Retina (tissue), 1 donor: ENCODE measurements at regions not wholly inside any gene's neighbourhood (a gene's known extent, or its start where the extent isn't known, plus 50 kb on each side); places are given as distances from the start of the nearest gene placed in this dataset.
"Not testable (repeated sequence)": the region's sequence is repeated elsewhere in the genome, so short reads cannot be mapped to it uniquely, and the experiment has no call there.

Experiments used
- DNase-seq: peaks from one replicate; pipeline ENCODE4 v3.0.0-alpha.2; 2016

GRCh38 chr3:174462916-174463315 is 396.2 kb upstream of the NAALADL2 start:
- no peak for DNase-seq

DNA sequence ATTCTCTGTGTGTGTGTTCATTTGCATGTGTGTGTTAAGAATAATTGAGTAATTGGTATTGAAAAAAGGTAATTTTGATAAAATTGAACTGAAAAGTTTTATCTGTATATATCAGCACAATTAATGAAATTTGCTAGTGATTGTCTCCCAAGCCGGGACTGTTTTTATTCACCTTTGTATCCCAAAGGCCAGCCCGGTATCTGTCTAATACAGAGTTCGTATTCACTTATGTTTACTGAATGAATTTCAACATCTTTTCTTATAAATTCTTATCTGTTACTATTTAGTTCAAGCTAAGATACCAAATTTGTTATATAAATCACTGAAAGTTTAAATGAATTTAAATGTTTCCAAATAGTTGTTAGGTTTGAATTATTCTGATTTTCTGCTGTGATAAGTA is 394.0 kb upstream of the NAALADL2 start:
- DNase-seq: no peak

GRCh38 chr3:174466471-174467054 is 392.6 kb upstream of the NAALADL2 start:
- no peak for DNase-seq

- no peak for DNase-seq
Measured at GRCh38 chr3:174477491-174477890, 381.6 kb upstream of the NAALADL2 start.

DNA sequence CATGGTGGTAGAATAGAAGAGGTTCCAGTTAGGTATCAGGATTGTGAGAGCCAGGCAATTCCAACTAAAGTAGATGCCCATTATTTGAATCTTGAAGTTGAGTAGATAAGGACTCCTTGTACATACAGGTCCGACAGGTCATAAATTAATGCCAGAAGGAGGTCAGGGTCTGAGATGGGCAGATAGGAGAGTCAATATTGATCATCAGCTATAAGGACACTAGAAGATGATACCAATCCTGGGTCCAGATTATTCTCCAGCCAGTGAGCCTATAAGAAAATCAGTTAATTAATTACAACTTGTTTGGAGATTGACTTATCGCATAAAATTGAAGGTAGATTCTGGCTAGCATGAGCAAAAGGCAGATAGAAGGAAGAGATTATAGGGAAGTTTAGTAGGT is 378.4 kb upstream of the NAALADL2 start:
- no peak for DNase-seq

DNA sequence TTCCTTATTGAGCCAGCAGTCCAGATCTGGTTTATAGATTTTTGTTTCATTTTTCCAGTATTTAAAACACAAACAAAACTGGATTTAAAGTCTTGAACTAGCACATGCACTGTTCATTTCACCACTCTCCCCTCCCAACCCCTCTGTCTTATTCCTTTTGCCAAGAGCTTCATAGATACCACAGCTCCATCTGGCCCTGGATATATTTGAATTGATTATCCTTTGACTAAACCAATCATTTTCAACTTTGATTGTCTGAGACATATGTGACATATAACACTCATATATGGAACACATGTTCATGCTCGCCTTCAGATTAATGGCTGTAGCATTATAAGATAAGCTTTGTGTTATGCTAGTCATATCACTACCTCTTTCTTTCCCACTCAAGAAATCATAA is 376.6 kb upstream of the NAALADL2 start:
- no peak for DNase-seq

GRCh38 chr3:174483254-174483653 is 375.9 kb upstream of the NAALADL2 start:
- no peak for DNase-seq

DNA sequence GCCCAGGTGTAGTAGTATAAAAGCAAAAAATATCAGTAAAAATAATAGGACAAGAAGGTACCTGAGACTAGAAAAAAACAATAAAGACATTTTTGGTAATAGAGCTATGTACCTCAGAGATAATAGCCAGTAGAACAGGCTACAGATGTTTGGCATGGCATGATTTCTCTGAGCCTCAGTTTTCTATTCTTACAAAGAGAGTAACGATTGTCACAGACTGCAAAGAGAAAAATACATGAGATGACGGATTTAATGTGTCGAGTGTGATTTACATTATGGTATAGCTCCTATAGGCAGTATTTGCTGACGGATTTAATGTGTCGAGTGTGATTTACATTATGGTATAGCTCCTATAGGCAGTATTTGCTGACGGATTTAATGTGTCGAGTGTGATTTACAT is 375.3 kb upstream of the NAALADL2 start:
- DNase-seq: not testable (repeated sequence)

DNA sequence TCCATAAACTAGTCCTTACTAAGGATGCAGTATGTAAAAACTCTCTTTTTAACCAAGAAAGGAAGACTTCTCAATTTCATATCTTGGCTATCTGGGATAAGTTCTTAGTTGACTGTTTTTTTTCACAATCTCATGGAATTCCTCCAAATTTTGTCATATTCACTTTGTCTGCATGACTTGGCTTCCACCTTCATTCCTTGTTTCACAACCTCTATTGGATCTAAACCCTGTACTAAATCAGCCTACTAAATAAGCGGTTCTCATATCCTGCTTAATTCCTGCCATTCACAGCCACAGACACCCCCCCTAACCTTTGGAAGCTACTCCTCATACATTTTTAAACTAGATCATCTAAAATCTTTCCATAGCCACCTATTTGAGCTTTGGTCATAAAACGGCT is 370.6 kb upstream of the NAALADL2 start:
- no peak for DNase-seq

GRCh38 chr3:174495311-174495710 is 363.8 kb upstream of the NAALADL2 start:
- no peak for DNase-seq

- no peak for DNase-seq
Measured at GRCh38 chr3:174495928-174496327, 363.2 kb upstream of the NAALADL2 start.

- no peak for DNase-seq
Measured at GRCh38 chr3:174498638-174499037, 360.5 kb upstream of the NAALADL2 start.

- DNase-seq: no peak
Measured at GRCh38 chr3:174505266-174505665, 353.9 kb upstream of the NAALADL2 start.

DNA sequence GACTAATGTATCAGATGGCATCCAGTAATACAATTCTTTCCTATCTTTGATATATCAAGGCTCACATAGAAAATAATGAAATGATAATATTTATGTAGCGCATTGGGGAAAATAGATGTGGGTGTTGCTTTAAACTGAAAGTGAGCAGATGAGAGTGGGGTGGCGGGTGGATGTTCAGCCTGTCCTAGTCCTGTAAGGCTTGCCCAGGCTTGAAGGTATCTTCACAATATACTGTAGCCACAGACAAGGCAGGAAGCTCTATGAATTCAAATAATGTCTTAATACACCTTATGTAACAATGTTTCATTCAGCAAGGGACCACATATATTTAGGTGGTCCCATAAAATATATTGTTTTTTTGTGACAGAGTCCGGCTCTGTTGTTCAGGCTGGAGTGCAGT is 334.9 kb upstream of the NAALADL2 start:
- no peak for DNase-seq

DNA sequence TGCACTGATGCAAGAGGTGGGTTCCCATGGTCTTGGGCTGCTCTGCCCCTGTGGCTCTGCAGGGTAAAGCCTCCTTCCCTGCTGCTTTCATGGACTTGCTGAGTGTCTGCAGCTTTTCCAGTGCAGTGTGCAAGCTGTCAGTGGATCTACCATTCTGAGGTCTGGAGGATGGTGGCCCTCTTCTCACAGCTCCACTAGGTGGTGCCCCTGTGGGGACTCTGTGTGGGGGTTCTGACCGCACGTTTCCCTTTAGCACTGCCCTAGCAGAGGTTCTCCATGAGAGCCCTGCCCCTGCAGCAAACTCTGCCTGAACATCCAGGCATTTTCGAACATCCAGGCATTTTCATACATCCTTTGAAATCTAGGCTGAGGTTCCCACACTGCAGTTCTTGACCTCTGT is 329.8 kb upstream of the NAALADL2 start:
- no peak for DNase-seq

DNA sequence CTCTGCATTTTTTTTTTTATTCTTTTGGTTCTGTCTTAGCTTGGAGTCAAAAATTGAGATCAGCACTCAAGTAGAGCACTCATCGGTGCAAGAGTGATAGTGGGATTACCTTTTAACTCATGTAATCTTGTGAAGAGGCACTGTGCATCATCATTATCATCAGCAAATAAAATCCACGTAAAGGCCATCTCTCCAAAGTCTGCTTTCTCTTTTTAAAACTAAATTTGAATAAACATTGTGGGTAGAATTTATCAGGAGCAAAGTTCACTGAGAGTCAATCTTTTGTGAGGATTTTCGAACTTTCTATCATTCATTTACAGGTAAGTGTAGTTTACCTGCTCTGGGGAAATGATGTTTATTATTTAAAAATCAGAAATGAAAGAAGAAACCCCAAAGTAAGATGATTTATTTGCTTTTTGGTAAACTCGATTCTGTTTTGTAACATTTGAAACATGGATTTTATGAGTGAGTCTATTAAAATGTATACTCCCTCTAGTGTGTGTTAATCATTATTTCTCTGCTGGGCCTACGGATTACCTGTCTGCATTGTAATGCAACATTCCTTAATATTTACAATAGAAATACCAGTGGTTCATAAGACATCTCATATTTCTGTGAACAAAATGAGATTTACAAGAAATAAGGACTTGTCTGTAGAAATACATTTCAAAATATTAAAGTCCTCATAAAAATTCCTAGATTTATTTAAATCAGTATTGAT is 327.7 kb upstream of the NAALADL2 start:
- DNase-seq: no peak

GRCh38 chr3:174532216-174532615 is 326.9 kb upstream of the NAALADL2 start:
- no peak for DNase-seq

DNA sequence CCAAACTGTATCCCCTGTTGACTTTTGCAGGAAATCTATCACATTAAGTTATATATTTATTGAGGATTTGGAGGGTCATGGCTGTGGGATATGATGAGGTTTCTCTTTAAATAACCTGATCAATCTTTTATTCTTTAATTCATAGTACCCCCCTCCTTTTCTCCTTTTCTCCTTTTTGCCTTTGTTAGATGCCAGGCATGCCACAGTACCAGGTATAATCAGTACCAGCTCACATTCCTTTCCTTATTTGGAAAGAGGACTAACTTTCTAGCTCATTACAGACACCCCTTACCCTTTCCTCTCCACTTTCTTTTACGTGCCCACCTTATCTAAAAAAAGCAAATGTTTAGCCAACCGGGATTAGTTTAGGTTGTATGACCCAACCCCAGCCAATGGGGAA is 326.4 kb upstream of the NAALADL2 start:
- no peak for DNase-seq

DNA sequence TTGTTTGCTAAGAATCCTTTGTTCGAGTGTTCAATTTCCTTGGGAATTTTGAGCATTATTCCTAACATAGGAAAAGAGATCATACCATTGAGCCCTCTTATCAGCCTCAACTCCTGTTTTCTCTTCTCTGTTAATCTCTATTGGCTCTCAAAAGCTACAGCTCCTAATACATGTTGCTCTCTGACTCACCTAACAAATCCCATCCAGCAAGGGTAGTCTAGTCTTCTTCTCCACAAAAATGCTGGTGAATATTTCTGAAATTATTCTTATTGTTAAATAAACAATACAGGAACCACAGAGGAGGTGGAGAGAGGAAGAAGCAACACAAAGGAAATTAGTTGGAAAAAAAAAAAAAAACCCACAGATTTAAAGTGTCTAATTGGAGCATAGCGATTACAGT is 325.8 kb upstream of the NAALADL2 start:
- DNase-seq: no peak

GRCh38 chr3:174536319-174536718 is 322.8 kb upstream of the NAALADL2 start:
- no peak for DNase-seq

DNA sequence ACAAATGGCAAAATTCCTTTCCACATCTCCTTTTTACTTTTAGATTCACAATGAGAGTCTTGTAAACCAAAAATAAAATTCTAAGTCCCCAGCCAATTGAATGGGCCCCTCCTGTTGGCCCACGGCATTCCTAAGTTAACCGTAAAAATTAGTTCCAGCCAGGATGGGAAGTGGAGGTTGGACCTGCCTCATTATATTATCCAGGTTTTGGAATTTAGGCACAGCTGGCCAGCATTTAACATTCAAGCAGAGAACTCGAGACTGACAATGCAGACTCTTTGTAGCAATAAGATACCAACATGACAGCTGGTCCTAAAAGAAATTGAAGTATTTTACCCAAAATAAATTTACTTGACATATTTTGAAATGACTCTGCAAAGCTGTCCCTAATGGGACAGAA is 321.0 kb upstream of the NAALADL2 start:
- no peak for DNase-seq

DNA sequence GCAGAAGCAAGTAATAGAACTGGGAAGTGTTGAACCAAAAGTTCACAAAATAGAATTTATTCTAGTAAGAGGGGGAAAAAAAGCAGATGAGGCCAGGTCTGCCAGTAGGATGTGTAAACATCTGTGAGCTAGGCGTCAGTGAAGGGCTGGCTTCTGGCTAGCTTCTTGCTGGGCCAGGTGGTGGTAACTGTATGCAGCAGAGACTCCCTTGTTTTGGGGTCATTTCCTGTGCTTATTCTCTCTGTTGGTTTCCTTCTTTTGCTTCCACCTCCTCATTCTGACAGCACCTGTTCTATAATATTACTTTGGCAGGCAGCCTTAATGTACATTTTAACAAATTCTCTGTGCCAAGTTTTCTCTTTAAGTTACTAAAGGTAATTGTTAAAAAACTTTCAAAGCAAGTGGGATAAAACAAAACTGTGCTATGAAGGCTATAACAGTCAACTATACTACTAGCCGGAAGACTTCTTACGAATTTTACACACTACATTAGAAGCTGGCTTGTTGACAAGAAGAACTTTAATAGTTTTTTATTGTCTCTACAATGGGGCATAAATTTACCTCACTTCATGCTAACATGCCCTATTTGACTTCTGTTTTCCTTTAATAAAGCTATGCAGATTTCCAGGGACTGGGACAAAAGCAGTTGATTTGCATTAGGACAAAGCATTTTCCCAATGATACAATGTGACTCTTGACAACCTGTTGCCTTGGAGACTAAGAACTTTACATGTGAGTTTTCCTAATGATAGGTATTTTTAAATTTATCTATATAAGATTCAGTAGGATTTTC is 318.8 kb upstream of the NAALADL2 start:
- no peak for DNase-seq

DNA sequence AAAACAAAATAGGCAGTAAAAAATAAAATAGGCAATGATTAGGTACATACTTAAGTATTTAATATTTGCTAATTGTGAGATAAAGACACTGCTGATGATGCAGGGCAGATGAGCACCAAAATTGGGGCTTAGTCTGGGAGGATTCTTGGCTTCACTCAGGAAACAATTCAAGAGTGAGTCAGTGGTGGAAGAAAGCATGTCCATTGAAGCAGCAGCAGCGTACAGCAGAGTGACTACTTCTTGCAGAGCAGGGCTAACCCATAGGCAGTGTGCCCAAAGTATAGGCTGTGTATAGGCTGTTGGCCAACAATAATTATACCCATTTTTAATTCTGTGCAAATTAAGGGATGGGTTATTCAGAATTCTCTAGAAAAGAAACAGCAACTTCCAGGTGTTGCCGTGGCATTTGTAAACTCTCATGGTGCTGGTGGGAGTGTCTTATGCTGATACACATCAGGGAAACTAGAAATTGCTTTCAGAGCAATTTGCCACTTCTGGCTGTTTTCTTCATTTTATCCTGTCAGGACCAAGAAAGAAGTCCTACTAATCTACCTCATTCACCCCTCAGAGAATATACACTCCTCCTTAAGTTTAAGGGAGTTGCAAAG is 317.3 kb upstream of the NAALADL2 start:
- DNase-seq: no peak
